Activated CD4-positive, alpha-beta memory T cell treated with anti-CD3 and anti-CD28 coated beads, Interleukin-2, amount 10 ng/mL, durations not matched to agents 7 days and 5 days (primary cell): ENCODE measurements at regions not wholly inside any gene's neighbourhood (a gene's known extent, or its start where the extent isn't known, plus 50 kb on each side); places are given as distances from the start of the nearest gene placed in this dataset.

ENCODE experiments used
- CTCF ChIA-PET: fragments of 350-600 bp; sonication (Branson Sonifier 250); formaldehyde crosslinking; loops from one replicate; lab custom pipeline; 2021; ENCODE audit warnings: antibody characterized with exemption, inconsistent platforms; lab: Charles Lee
- POLR2A ChIA-PET: fragments of 350-600 bp; sonication (Branson Sonifier 250); formaldehyde crosslinking; loops from one replicate; lab custom pipeline; 2021; ENCODE audit warnings: antibody characterized with exemption; lab: Charles Lee
- DNase-seq: peaks from one replicate; pipeline ENCODE4 v3.0.0-alpha.2; 2020
- H3K27ac Mint-ChIP-seq: one replicate; pipeline ENCODE4 v1.8.0; 2021; ENCODE audit warnings: mild to moderate bottlenecking, mixed read lengths
- H3K27me3 Mint-ChIP-seq: one replicate; pipeline ENCODE4 v1.8.0; 2021; ENCODE audit warnings: mixed read lengths
- H3K36me3 Mint-ChIP-seq: one replicate; pipeline ENCODE4 v1.8.0; 2021; ENCODE audit warnings: low read depth, mixed read lengths
- H3K4me1 Mint-ChIP-seq: one replicate; pipeline ENCODE4 v1.8.0; 2021; ENCODE audit warnings: mixed read lengths
- H3K4me3 Mint-ChIP-seq: one replicate; pipeline ENCODE4 v1.8.0; 2021; ENCODE audit warnings: mild to moderate bottlenecking, mixed read lengths
- H3K9me3 Mint-ChIP-seq: one replicate; pipeline ENCODE4 v1.8.0; 2021; ENCODE audit warnings: mixed read lengths

- DNase-seq = no peak
- ChIA-PET CTCF (no interaction called here), POLR2A (no interaction called here)
- H3K27me3 Mint-ChIP-seq = no peaks in the 10 kb centered on the region
- peaks cover 15% of the 10 kb centered on the region for H3K9me3 Mint-ChIP-seq
- no peaks in the 10 kb centered on the region for H3K4me1 Mint-ChIP-seq
- no peak overlapping the region for H3K4me3 Mint-ChIP-seq
- no peak overlapping the region for H3K27ac Mint-ChIP-seq
- no peaks in the 10 kb centered on the region for H3K36me3 Mint-ChIP-seq
Observed at GRCh38 chr5:26828294-26828693, 210.1 kb downstream of the CDH9 start.

- Mint-ChIP-seq H3K27ac (no peak overlapping the region), H3K4me3 (no peak overlapping the region), H3K27me3 (no peaks in the 10 kb centered on the region), H3K4me1 (no peaks in the 10 kb centered on the region), H3K9me3 (peaks cover 25% of the 10 kb centered on the region), H3K36me3 (no peaks in the 10 kb centered on the region)
- DNase-seq = no peak
- CTCF ChIA-PET = no interaction called here
- POLR2A ChIA-PET = no interaction called here
Observed at GRCh38 chr5:26813235-26813634, 225.2 kb downstream of the CDH9 start.

- H3K36me3 Mint-ChIP-seq = no peaks in the 10 kb centered on the region
- no peak overlapping the region for H3K27ac Mint-ChIP-seq
- no peaks in the 10 kb centered on the region for H3K27me3 Mint-ChIP-seq
Observed at GRCh38 chr5:26812714-26813113, 225.7 kb downstream of the CDH9 start.

DNA sequence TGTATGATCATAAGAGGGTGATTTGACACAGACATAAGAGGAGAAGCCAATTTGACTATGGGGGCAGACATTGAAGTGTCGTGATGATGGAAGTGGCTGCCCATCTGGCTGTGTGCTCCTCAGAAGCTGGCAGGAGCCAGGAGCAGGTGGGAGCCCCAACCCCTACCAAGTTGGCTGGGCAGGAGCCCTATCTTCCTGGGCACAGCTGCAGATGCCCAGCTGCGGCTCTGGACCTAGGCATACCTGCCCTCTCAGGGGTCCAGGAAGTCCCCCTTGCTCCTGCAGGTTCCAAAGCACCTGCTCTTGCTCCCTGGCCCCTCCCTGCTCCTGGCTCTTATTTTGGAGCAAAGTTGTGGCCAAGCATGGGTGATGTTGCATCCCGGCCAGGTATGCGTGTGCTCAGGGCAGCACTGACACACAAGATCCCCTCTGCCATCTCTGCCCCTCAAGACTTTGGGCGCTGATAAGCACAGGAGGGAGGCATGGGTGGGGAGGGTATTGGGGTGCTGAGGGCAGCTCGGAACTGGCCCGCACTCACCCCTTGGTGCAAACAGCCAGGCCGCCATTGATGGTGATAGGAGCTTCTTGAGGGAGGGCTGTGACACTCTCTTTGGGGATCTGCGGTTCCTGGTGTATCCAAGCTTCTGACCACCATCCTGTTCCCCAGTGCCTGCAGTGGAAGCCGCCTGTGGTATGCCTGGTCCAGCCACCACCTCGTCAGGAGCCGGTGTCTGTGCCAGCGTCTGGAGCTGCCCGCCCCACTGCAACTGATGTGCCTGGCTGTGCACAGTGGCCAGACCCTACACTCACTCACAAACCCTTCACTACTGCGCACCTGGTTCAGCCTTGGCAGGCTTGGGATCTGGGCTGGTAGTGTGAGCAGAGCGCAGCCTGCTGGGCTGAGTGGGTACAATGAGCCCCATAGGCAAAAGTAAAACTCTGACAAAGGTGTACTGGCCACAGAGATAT lies 230.9 kb downstream of the CDH9 start:
- no peak overlapping the region for H3K4me3 Mint-ChIP-seq
- peaks cover 19% of the 10 kb centered on the region for H3K9me3 Mint-ChIP-seq
- H3K27me3 Mint-ChIP-seq = no peaks in the 10 kb centered on the region
- no peak overlapping the region for H3K27ac Mint-ChIP-seq
- H3K36me3 Mint-ChIP-seq = no peaks in the 10 kb centered on the region
- ChIA-PET POLR2A (no interaction called here), CTCF (no interaction called here)
- no peak for DNase-seq
- no peaks in the 10 kb centered on the region for H3K4me1 Mint-ChIP-seq

More at GRCh38 chr5:26812714-26813113, 225.7 kb downstream of the CDH9 start:
- CTCF ChIA-PET = no interaction called here
- H3K4me1 Mint-ChIP-seq = no peaks in the 10 kb centered on the region
- no peak overlapping the region for H3K4me3 Mint-ChIP-seq
- peaks cover 28% of the 10 kb centered on the region for H3K9me3 Mint-ChIP-seq
- DNase-seq = no peak
- POLR2A ChIA-PET = no interaction called here

GRCh38 chr5:26805076-26805475 lies 233.3 kb downstream of the CDH9 start:
- DNase-seq = no peak
- H3K4me3 Mint-ChIP-seq = no peak overlapping the region
- H3K36me3 Mint-ChIP-seq = no peaks in the 10 kb centered on the region
- H3K4me1 Mint-ChIP-seq = no peaks in the 10 kb centered on the region
- H3K27ac Mint-ChIP-seq = no peak overlapping the region
- H3K9me3 Mint-ChIP-seq = peaks cover 13% of the 10 kb centered on the region
- H3K27me3 Mint-ChIP-seq = no peaks in the 10 kb centered on the region
- POLR2A ChIA-PET = no interaction called here
- CTCF ChIA-PET = no interaction called here

- POLR2A ChIA-PET = no interaction called here
- Mint-ChIP-seq H3K27ac (no peak overlapping the region), H3K4me1 (no peaks in the 10 kb centered on the region), H3K36me3 (no peaks in the 10 kb centered on the region), H3K27me3 (no peaks in the 10 kb centered on the region), H3K4me3 (no peak overlapping the region), H3K9me3 (peaks cover 10% of the 10 kb centered on the region)
- CTCF ChIA-PET = no interaction called here
- no peak for DNase-seq
Observed at GRCh38 chr5:26802944-26803343, 235.4 kb downstream of the CDH9 start.

DNA sequence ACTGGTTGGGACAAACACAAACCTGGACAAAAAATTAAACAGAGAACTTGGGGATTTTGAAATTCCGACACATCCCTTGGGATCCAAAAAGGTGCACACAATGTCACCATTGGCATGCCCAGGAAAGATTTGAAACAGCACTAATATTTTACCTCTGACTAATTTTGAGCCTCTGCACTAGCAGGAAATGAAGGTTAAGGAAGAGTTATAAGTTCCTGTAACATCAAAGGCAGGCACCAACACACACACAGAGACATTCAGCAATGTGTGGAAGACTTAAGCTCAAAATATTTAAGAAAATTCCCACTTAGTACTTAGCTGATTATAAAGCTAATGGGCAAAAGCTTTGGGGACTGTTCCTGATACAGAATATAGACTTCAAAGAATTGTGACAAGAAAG lies 247.0 kb downstream of the CDH9 start:
- POLR2A ChIA-PET = no interaction called here
- H3K9me3 Mint-ChIP-seq = peaks cover 6% of the 10 kb centered on the region
- CTCF ChIA-PET = no interaction called here
- no peaks in the 10 kb centered on the region for H3K27me3 Mint-ChIP-seq
- no peaks in the 10 kb centered on the region for H3K36me3 Mint-ChIP-seq
- no peak for DNase-seq
- no peak overlapping the region for H3K4me3 Mint-ChIP-seq
- H3K4me1 Mint-ChIP-seq = no peaks in the 10 kb centered on the region
- H3K27ac Mint-ChIP-seq = no peak overlapping the region

GRCh38 chr5:26791021-26791420 lies 247.4 kb downstream of the CDH9 start:
- no peak overlapping the region for H3K27ac Mint-ChIP-seq
- POLR2A ChIA-PET = no interaction called here
- no peaks in the 10 kb centered on the region for H3K4me1 Mint-ChIP-seq
- no peak for DNase-seq
- H3K27me3 Mint-ChIP-seq = no peaks in the 10 kb centered on the region
- H3K9me3 Mint-ChIP-seq = peaks cover 6% of the 10 kb centered on the region
- H3K4me3 Mint-ChIP-seq = no peak overlapping the region
- CTCF ChIA-PET = no interaction called here
- no peaks in the 10 kb centered on the region for H3K36me3 Mint-ChIP-seq

- no peak for DNase-seq
- H3K4me1 Mint-ChIP-seq = no peaks in the 10 kb centered on the region
- H3K36me3 Mint-ChIP-seq = no peaks in the 10 kb centered on the region
- no peak overlapping the region for H3K4me3 Mint-ChIP-seq
- CTCF ChIA-PET = no interaction called here
- POLR2A ChIA-PET = no interaction called here
- peaks cover 5% of the 10 kb centered on the region for H3K9me3 Mint-ChIP-seq
- no peak overlapping the region for H3K27ac Mint-ChIP-seq
- H3K27me3 Mint-ChIP-seq = no peaks in the 10 kb centered on the region
Observed at GRCh38 chr5:26763215-26763614, 275.2 kb downstream of the CDH9 start.

GRCh38 chr5:26761446-26761845 lies 276.9 kb downstream of the CDH9 start:
- H3K9me3 Mint-ChIP-seq = no peaks in the 10 kb centered on the region

DNA sequence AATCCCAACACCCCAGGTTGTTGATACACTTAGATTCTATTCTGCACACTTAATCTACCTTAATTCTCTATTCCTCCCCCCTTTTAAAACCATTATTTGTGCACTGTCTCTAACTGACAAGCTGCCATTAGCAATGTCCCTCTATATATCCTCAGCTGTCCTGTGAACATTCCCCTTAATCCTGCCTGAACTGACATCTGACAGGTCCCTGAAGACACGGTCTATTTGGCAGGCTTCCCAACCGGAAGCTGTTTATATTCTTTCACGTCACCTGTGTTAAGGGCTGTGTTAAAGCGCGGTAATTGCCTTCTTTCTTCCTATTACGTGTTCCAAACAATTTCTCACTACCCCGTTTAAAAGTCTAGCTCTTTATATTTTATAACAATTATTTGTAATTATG lies 277.3 kb downstream of the CDH9 start:
- H3K36me3 Mint-ChIP-seq = no peaks in the 10 kb centered on the region
- H3K4me3 Mint-ChIP-seq = no peak overlapping the region
- no peaks in the 10 kb centered on the region for H3K4me1 Mint-ChIP-seq
- H3K27me3 Mint-ChIP-seq = no peaks in the 10 kb centered on the region
- CTCF ChIA-PET = no interaction called here
- no peak overlapping the region for H3K27ac Mint-ChIP-seq
- no peak for DNase-seq
- POLR2A ChIA-PET = no interaction called here
- no peaks in the 10 kb centered on the region for H3K9me3 Mint-ChIP-seq

More at GRCh38 chr5:26761446-26761845, 276.9 kb downstream of the CDH9 start:
- Mint-ChIP-seq H3K4me1 (no peaks in the 10 kb centered on the region), H3K27me3 (no peaks in the 10 kb centered on the region), H3K4me3 (no peak overlapping the region), H3K36me3 (no peaks in the 10 kb centered on the region), H3K27ac (no peak overlapping the region)
- DNase-seq = no peak
- CTCF ChIA-PET = no interaction called here
- POLR2A ChIA-PET = no interaction called here

GRCh38 chr5:26757941-26758340 lies 280.4 kb downstream of the CDH9 start:
- H3K27ac Mint-ChIP-seq = no peak overlapping the region
- POLR2A ChIA-PET = no interaction called here
- H3K4me3 Mint-ChIP-seq = no peak overlapping the region

GRCh38 chr5:26749829-26750228 lies 288.6 kb downstream of the CDH9 start:
- Mint-ChIP-seq H3K4me3 (no peak overlapping the region), H3K4me1 (no peaks in the 10 kb centered on the region), H3K27me3 (no peaks in the 10 kb centered on the region), H3K9me3 (peaks cover 7% of the 10 kb centered on the region), H3K27ac (no peak overlapping the region), H3K36me3 (no peaks in the 10 kb centered on the region)
- CTCF ChIA-PET = no interaction called here
- DNase-seq = no peak
- POLR2A ChIA-PET = no interaction called here

More at GRCh38 chr5:26757941-26758340, 280.4 kb downstream of the CDH9 start:
- no peaks in the 10 kb centered on the region for H3K27me3 Mint-ChIP-seq
- no peak for DNase-seq
- no peaks in the 10 kb centered on the region for H3K36me3 Mint-ChIP-seq
- CTCF ChIA-PET = no interaction called here
- H3K9me3 Mint-ChIP-seq = peaks cover 6% of the 10 kb centered on the region
- H3K4me1 Mint-ChIP-seq = no peaks in the 10 kb centered on the region

- Mint-ChIP-seq H3K36me3 (no peaks in the 10 kb centered on the region), H3K27ac (no peak overlapping the region)
- POLR2A ChIA-PET = no interaction called here
Observed at GRCh38 chr5:26740182-26740581, 298.2 kb downstream of the CDH9 start.

More at GRCh38 chr5:26740182-26740581, 298.2 kb downstream of the CDH9 start:
- CTCF ChIA-PET = no interaction called here
- Mint-ChIP-seq H3K4me1 (no peaks in the 10 kb centered on the region), H3K9me3 (peaks cover 6% of the 10 kb centered on the region), H3K27me3 (no peaks in the 10 kb centered on the region), H3K4me3 (no peak overlapping the region)
- DNase-seq = no peak
